ENCODE measurements at regions not wholly inside any gene's neighbourhood (a gene's known extent, or its start where the extent isn't known, plus 50 kb on each side); places are given as distances from the start of the nearest gene placed in this dataset.

- TF ChIP-seq ZFP3 (CRISPR knock-in tag; IDR thresholded peaks at IDR 0.05) (no peak), ZNF565 (CRISPR knock-in tag; conservative IDR thresholded peaks at IDR 0.05; ENCODE audit: low read depth) (no peak), ZFP30 (CRISPR knock-in tag; IDR thresholded peaks at IDR 0.05) (no peak), RARB (CRISPR knock-in tag; IDR thresholded peaks at IDR 0.05) (no peak), PATZ1 (CRISPR knock-in tag; IDR thresholded peaks at IDR 0.05; ENCODE audit: borderline replicate concordance) (no peak), ESRRG (CRISPR knock-in tag; IDR thresholded peaks at IDR 0.05) (no peak), TOX (CRISPR knock-in tag; IDR thresholded peaks at IDR 0.05; ENCODE audit: borderline replicate concordance) (no peak), TCF4 (CRISPR knock-in tag; IDR thresholded peaks at IDR 0.05; ENCODE audit: borderline replicate concordance) (no peak), CREB5 (CRISPR knock-in tag; IDR thresholded peaks at IDR 0.05; ENCODE audit: low read depth) (no peak), BACH2 (CRISPR knock-in tag; IDR thresholded peaks at IDR 0.05; ENCODE audit: borderline replicate concordance) (no peak), PPARA (CRISPR knock-in tag; IDR thresholded peaks at IDR 0.05; ENCODE audit: borderline replicate concordance) (no peak)
These were observed 916.6 kb downstream of the CCDC85A start for GRCh38 chr2:57100436-57100835.

Measured in SK-N-SH treated with all-trans-retinoic acid at 6 μM for 48 hours (cell line).